Neural cell (in vitro differentiated cells): ENCODE measurements at regions not wholly inside any gene's neighbourhood (a gene's known extent, or its start where the extent isn't known, plus 50 kb on each side); places are given as distances from the start of the nearest gene placed in this dataset.

ENCODE experiments used
- H2AFZ ChIP-seq: fragments of 200-600, 300-800 bp; sonication (generic), shearing (Covaris generic); 2 replicates; pipeline ENCODE4 v1.6.0; 2014; ENCODE audit warnings: low read depth, mild to moderate bottlenecking, antibody characterized with exemption, low read length, moderate library complexity
- H3F3A ChIP-seq: fragments of 200-600 bp; shearing (Covaris generic); 2 replicates; pipeline ENCODE4 v1.6.1; 2016; ENCODE audit warnings: mild to moderate bottlenecking, moderate library complexity, mixed read lengths, antibody characterized with exemption, low read length; ENCODE audit not compliant: insufficient read depth, poor library complexity, severe bottlenecking
- H3K27ac ChIP-seq: fragments of 200-600, 300-800 bp; sonication (generic), shearing (Covaris generic); 2 replicates; pipeline ENCODE4 v1.5.1; 2014; ENCODE audit warnings: mild to moderate bottlenecking, low read length, moderate library complexity
- H3K27me3 ChIP-seq: fragments of 300-800, 200-600 bp; sonication (generic), shearing (Covaris generic); 2 replicates; pipeline ENCODE4 v1.6.0; 2014; ENCODE audit warnings: mild to moderate bottlenecking, low read depth, low read length, moderate library complexity; ENCODE audit not compliant: insufficient read depth
- H3K36me3 ChIP-seq: fragments of 300-800, 200-600 bp; sonication (generic), shearing (Covaris generic); 2 replicates; pipeline ENCODE4 v1.5.1; 2014; ENCODE audit warnings: mild to moderate bottlenecking, antibody characterized with exemption, low read length, moderate library complexity; ENCODE audit not compliant: insufficient read depth
- H3K4me2 ChIP-seq: fragments of 300-800, 200-600 bp; sonication (generic), shearing (Covaris generic); 2 replicates; pipeline ENCODE4 v1.6.0; 2014; ENCODE audit warnings: mild to moderate bottlenecking, low read length
- H3K4me3 ChIP-seq: fragments of 300-800, 200-600 bp; sonication (generic), shearing (Covaris generic); 2 replicates; pipeline ENCODE4 v1.5.1; 2014; ENCODE audit warnings: mild to moderate bottlenecking, low read length, moderate library complexity
- H3K79me2 ChIP-seq: fragments of 200-600 bp; shearing (Covaris generic); replicated peaks from 2 replicates; pipeline ENCODE4 v1.6.0; 2014; ENCODE audit warnings: mild to moderate bottlenecking, low read length, moderate library complexity; ENCODE audit not compliant: insufficient read depth
- H3K9ac ChIP-seq: fragments of 300-800, 200-600 bp; sonication (generic), shearing (Covaris generic); 2 replicates; pipeline ENCODE4 v1.6.1; 2016; ENCODE audit warnings: mild to moderate bottlenecking, low read length, mixed read lengths
- H3K9me2 ChIP-seq: fragments of 200-600 bp; shearing (Covaris generic); 2 replicates; pipeline ENCODE4 v1.6.1; 2016; ENCODE audit warnings: mild to moderate bottlenecking, low read length, mixed read lengths; ENCODE audit not compliant: insufficient read depth
- H3K9me3 ChIP-seq: fragments of 200-600, 300-800 bp; sonication (generic), shearing (Covaris generic); 2 replicates; pipeline ENCODE4 v1.6.1; 2016; ENCODE audit warnings: mild to moderate bottlenecking, mixed run types, low read length, moderate library complexity, mixed read lengths
- H4K20me1 ChIP-seq: fragments of 200-600 bp; shearing (Covaris generic); 2 replicates; pipeline ENCODE4 v1.6.1; 2016; ENCODE audit warnings: mild to moderate bottlenecking, mixed run types; ENCODE audit not compliant: insufficient read depth
- MXI1 ChIP-seq: fragments of 450-650 bp; conservative IDR thresholded peaks from 2 replicates; pipeline ENCODE4 v1.6.1; 2014; ENCODE audit warnings: antibody characterized with exemption, mild to moderate bottlenecking; ENCODE audit not compliant: poor library complexity, severe bottlenecking
- RAD21 ChIP-seq: fragments of 450-650 bp; conservative IDR thresholded peaks from 2 replicates; pipeline ENCODE4 v1.6.1; 2014; ENCODE audit warnings: antibody characterized with exemption, mild to moderate bottlenecking, moderate library complexity
- SMC3 ChIP-seq: fragments of 450-650 bp; conservative IDR thresholded peaks from 2 replicates; pipeline ENCODE4 v1.6.1; 2014; ENCODE audit warnings: antibody characterized with exemption, mild to moderate bottlenecking, moderate library complexity; ENCODE audit not compliant: poor library complexity
- TF ChIP-seq, protein P1 (sequence below): IDR thresholded peaks from 2 replicates; pipeline ENCODE4 v1.6.1; 2012; ENCODE audit warnings: borderline replicate concordance
- TF ChIP-seq, protein P2 (sequence below): fragments of 450-650 bp; IDR thresholded peaks from 2 replicates; pipeline ENCODE4 v1.5.1; 2014; ENCODE audit warnings: antibody characterized with exemption, mild to moderate bottlenecking, moderate library complexity; ENCODE audit not compliant: poor library complexity, severe bottlenecking

- Histone ChIP-seq H3K27me3 (no peaks in the 10 kb centered on the region), H4K20me1 (no peaks in the 10 kb centered on the region), H3K9ac (no peak overlapping the region), H2AFZ (no peak overlapping the region), H3K4me2 (no peak overlapping the region), H3K27ac (no peak overlapping the region), H3K9me3 (no peaks in the 10 kb centered on the region), H3K79me2 (no peaks in the 10 kb centered on the region), H3K36me3 (no peaks in the 10 kb centered on the region), H3K9me2 (no peaks in the 10 kb centered on the region), H3K4me3 (no peak overlapping the region), H3F3A (no peaks in the 10 kb centered on the region)
- no peak for TF ChIP-seq RAD21
- TF ChIP-seq SMC3, result no peak
- TF ChIP-seq, protein P1, sequence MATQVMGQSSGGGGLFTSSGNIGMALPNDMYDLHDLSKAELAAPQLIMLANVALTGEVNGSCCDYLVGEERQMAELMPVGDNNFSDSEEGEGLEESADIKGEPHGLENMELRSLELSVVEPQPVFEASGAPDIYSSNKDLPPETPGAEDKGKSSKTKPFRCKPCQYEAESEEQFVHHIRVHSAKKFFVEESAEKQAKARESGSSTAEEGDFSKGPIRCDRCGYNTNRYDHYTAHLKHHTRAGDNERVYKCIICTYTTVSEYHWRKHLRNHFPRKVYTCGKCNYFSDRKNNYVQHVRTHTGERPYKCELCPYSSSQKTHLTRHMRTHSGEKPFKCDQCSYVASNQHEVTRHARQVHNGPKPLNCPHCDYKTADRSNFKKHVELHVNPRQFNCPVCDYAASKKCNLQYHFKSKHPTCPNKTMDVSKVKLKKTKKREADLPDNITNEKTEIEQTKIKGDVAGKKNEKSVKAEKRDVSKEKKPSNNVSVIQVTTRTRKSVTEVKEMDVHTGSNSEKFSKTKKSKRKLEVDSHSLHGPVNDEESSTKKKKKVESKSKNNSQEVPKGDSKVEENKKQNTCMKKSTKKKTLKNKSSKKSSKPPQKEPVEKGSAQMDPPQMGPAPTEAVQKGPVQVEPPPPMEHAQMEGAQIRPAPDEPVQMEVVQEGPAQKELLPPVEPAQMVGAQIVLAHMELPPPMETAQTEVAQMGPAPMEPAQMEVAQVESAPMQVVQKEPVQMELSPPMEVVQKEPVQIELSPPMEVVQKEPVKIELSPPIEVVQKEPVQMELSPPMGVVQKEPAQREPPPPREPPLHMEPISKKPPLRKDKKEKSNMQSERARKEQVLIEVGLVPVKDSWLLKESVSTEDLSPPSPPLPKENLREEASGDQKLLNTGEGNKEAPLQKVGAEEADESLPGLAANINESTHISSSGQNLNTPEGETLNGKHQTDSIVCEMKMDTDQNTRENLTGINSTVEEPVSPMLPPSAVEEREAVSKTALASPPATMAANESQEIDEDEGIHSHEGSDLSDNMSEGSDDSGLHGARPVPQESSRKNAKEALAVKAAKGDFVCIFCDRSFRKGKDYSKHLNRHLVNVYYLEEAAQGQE, result no peak
- TF ChIP-seq, protein P2, sequence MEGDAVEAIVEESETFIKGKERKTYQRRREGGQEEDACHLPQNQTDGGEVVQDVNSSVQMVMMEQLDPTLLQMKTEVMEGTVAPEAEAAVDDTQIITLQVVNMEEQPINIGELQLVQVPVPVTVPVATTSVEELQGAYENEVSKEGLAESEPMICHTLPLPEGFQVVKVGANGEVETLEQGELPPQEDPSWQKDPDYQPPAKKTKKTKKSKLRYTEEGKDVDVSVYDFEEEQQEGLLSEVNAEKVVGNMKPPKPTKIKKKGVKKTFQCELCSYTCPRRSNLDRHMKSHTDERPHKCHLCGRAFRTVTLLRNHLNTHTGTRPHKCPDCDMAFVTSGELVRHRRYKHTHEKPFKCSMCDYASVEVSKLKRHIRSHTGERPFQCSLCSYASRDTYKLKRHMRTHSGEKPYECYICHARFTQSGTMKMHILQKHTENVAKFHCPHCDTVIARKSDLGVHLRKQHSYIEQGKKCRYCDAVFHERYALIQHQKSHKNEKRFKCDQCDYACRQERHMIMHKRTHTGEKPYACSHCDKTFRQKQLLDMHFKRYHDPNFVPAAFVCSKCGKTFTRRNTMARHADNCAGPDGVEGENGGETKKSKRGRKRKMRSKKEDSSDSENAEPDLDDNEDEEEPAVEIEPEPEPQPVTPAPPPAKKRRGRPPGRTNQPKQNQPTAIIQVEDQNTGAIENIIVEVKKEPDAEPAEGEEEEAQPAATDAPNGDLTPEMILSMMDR, result no peak
- no peak for TF ChIP-seq MXI1
Observed at GRCh38 chr2:240298803-240299709, 136.4 kb upstream of the GPC1 start.

DNA sequence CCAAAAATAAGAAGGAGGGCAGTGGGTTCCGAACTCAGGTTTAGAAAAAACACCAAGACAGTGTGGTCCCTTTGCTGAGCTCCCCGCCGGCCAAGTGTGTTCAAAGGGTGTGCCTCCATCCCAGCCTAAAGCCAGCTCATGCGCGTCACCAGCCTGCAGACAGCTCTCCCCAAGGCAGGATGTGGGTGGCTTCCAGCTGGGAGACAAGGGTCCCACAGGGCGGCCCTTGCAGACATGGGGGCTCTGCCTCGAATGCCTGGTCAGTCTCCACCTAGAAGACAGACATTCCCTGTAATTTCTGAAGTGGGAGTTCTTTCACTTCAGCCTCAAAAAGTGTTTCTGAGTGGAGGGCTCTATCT, 135.8 kb upstream of the GPC1 start:
- H3K4me2 ChIP-seq, result no peak overlapping the region
- no peaks in the 10 kb centered on the region for H4K20me1 ChIP-seq
- no peaks in the 10 kb centered on the region for H3K79me2 ChIP-seq
- H3F3A ChIP-seq, result no peaks in the 10 kb centered on the region
- H3K27me3 ChIP-seq, result no peaks in the 10 kb centered on the region
- H3K9ac ChIP-seq, result no peak overlapping the region
- H3K9me2 ChIP-seq, result no peaks in the 10 kb centered on the region
- no peak overlapping the region for H2AFZ ChIP-seq
- H3K27ac ChIP-seq, result no peak overlapping the region
- TF ChIP-seq, protein P1, result no peak
- H3K9me3 ChIP-seq, result no peaks in the 10 kb centered on the region
- no peaks in the 10 kb centered on the region for H3K36me3 ChIP-seq
- no peak overlapping the region for H3K4me3 ChIP-seq
